ENCODE measurements at regions not wholly inside any gene's neighbourhood (a gene's known extent, or its start where the extent isn't known, plus 50 kb on each side); places are given as distances from the start of the nearest gene placed in this dataset. TPM values are rescaled to one million over a fixed set of nuclear protein-coding genes. Genes with fewer than 3 reads are reported as not detected.

DNA sequence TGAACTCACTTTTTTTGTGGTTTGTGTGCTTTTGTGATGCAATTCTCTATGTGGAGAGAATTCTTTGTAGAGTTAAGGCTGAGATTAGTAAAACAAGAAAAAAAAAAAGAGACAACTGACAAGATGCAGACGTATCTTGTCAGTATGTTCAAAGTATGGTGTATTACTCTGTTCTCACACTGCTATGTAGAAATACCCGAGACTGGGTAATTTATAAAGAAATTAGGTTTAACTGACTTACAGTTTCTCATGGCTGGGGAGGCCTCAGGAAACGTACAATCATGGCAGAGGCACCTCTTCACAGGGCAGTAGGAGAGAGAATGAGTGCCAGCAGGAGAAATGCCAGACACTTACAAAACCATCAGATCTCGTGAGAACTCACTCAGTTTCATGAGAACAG, 475.2 kb upstream of the CDH18 start:
- DNase-seq (ENCODE audit: low spot score), result no peak

DNA sequence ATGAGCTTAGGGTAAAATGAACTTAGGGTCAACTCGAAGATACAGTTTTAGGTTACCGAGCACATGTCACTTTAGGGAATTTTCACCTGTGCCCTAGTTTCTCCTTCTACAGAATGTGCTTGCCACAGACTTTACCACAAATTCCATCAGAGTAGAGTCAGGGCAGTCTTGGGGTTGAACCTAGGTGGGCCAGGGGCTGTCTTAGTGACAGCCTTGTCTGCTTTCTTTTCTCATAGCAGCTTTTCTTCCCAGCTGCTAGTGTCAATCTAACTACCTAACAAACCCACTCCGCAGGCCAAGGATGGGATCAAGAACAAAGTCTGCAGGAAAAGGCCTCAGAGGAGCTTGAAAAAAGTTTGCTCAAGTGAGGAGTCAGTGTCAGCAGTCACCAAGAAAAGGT, 458.1 kb upstream of the CDH18 start:
- no peak for DNase-seq (ENCODE audit: low spot score)

DNA sequence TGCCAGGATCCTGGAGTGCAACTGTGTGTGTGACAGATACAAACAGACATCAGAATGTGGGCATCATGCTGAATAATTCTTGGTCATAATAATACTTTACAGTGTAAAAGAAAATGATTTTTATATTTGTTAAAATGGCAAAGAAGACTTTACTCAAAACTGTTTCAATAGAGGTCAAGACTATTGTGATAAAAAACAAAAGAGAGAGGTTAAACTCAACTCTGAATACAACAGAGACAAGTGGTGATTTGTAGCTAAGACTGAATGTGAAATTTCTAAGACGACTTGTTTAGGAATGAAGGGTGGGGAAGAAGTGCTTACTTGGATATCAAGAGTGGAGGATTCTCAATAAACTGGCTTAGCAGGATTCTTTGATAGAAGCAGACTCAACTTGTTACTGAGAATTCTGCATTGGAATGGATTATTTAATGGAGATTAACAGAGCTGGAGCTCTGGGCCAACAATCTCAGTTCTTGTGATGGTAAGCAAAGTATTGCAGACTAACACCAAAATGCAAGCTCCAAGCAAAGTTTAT, 457.4 kb upstream of the CDH18 start:
- DNase-seq (ENCODE audit: low spot score), result no peak

DNA sequence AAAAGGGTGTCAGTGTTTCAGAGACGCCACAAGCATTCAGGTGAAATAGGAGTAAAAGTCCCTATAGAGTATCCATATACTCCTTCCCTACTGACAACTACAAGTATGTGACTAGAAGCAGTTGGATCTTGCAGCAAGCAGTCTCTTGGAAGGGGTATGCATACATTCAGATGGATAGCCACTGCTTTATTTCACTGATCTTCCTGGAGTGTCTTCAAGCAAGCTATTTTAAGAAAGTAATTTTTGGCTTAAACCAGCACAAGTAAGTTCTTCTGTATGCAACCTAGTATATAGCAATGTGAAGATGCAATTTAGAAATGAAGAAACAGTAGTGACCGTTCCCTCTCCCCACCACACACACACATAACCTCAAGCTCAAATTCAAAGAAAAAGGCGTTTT, 446.8 kb upstream of the CDH18 start:
- no peak for DNase-seq (ENCODE audit: low spot score)

DNA sequence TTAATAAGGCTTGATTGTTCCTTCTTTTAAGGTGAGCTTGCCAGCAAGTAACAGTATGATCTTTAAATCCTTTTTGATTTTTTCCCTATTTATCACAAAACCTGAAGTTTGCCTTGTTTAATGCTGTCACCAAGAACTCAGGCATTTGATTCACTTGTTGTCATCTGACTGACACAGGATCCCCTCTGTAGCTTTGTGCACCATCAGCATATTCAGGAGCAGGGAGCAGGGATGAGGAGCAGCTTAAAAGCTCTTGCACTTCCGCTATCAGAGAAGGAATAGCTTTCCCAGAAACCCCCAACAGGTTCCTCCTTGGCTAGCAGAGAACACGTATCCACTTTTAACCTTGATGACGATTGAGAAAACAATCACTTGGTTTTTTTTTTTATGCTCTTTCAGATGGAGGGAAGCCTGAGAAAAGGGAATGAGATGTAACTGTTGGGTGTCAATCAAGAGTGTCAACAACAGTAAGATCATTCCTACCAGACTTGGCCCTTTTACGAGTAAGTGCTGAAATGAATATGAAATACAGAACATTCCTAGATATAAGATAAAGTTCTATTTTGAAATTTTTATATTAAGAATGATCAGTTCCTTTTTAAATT, 433.1 kb upstream of the CDH18 start:
- DNase-seq (ENCODE audit: low spot score), result no peak

Small RNA genes lying in the stretch of these regions (small RNA-seq; reads per million reads assigned to genes)
- gene AC091946.2, result not detected
- gene AC140172.1, result not detected
